ENCODE measurements at regions not wholly inside any gene's neighbourhood (a gene's known extent, or its start where the extent isn't known, plus 50 kb on each side); places are given as distances from the start of the nearest gene placed in this dataset.
"Not testable (repeated sequence)": the region's sequence is repeated elsewhere in the genome, so short reads cannot be mapped to it uniquely, and the experiment has no call there.

DNA sequence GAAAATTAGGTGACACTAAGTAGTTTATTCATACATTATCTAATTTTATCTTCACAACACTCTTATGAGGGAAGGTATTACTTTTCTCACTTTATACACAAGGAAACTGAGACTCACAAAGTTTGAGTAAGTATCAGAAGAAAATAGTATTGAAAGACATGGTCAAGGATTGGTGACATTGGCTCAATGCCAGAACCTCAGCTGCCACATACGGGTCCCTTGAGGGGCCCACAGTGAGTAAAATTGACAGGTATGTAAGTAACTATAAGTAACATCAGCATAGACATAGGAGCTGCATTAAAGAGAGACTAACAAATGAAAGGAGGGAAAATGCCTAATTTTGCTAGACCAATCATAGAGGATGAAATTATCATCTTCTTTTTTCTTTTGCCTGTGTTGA is 134.1 kb downstream of the COX18 start:
- no peak for DNase-seq

DNA sequence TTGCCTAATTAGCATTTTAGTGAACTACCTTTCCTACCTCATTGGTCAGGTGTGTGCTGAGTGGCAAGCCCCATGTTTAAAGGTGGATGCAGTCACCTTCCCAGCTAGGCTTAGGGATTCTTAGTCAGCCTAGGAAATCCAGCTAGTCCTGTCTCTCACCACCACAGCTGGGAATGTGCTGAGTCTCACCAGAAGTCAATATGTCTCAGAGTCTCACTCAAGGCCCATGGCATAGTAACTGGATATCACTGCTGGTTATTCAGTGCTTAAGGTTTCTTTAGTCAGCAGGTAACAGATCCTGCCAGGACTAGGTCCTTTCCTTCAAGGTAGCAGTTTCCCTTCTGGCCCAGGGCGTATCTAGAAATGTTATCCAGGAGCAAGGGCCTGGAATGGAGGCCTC is 136.5 kb downstream of the COX18 start:
- DNase-seq, result no peak

DNA sequence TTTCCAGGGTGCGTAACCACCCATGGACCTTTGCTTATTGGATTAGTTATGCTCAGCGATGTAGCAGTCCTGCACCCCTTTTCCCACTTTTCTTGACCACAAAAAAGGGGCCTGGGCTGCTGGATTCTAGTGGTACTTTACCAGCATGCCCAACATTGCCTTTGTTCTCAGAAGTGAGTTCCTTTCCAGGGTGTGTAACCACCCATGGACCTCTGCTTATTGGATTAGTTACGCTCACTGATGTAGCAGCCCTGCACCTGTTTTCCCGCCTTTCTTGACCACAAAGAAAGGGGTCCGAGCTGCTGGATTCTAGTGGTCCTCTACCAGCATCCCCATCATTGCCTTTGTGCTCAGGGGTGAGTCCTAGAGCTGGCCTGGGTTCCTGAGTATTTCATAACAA is 138.2 kb downstream of the COX18 start:
- no peak for DNase-seq

DNA sequence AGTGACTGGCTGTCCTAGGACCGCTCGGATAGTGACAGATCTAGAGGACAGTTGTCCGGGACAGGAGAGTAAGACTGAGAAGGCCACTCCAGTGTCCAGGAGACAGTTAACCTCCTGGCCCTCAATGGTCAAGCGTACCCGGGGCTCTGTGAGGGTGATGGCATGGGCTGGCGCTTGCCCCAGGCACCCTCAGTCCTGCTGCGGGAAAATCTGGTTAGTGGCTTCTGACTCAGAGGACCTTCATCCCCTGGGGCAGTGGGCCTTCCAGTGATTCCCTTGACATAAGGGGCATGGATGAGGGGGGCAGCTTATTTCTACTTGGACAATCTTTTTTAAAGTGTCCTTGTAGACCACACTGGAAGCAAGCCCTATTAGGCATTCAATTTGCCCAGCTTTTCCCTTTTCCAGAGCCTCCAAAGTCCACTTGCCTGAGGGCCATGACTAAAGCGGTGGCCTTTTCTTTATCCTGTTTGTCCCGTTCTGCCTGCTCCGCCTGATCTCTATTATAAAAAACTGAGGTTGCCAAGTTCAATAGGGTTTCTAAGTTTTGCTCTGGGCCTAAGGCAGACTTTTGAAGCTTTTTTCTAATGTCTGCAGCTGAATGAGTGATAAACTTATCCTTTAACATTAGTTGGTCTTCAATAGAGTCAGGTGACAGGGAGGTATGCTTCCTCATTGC is 139.8 kb downstream of the COX18 start:
- not testable (repeated sequence) for DNase-seq

DNA sequence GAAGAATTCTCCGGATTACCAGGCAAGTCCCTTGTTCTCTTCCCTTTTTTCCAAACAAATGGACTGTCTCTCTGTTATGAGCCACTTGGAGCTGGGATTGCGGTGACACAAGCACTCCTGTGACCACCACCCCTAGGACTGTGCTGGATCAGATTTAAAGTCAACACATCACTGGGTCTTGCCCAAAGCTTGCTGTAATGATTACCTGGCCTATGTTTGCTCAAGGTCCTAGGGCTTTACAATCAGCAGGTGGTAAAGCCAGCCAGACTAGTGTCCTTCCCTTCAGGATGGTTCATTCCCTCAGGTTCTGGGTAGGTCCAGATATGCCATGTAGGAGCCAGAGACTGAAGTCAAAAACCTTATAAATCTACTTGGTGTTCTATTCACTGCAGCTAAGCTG is 144.7 kb downstream of the COX18 start:
- DNase-seq, result no peak

DNA sequence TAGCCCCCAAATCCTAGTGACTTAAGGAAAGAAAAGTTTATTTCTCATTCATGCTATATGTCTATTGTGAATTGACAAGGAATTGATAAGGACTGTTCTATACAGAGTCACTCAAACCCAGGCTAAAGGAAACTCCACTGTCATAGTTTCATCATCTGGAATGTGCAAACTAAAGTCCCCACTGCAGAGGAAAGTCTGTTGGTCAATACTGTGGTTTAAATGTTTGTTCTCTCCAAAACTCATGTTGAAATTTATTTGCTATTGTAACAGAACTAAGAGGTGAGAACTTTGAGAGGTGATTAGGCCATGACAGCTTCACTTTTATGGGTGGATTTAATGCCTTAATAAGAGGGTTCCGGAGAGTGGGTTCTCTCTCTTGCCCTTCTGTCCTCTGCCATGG is 149.6 kb downstream of the COX18 start:
- DNase-seq, result no peak

DNA sequence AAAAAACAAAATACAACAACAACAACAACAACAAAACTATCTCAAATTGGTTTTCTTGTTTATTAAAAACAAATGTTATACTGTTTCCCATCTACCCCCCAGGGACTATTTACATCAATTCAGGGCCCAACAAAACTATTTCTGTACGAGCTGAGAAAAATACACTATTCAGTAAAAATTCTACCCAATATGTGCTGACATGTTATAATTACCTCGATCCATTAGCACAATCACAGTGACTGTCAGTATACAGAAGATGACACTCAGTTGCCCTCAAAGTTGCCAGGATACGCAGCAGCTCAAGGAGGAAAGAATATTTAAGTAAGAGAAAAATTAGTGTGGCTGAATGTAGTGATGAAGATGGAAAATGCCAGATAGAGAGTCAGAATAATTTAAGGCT is 150.1 kb downstream of the COX18 start:
- DNase-seq, result no peak

DNA sequence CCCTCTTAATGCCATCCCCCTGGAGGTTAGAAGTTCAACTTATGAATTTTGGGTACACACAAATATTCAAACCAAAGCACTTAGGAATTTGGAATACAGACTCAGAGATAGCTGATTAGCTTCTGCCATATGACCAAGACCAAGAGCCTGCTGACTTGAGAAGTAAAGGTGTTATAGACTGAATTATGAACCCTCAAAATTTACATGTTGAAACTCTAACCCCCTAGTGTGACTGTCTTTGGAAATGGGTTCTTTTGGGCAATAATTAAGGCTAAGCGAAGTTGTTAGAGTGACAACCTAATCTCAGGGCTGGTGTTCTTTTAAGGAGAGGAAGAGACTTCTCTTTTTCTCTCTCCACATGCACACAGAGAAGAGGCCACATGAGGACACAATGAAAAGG is 151.2 kb downstream of the COX18 start:
- no peak for DNase-seq

DNA sequence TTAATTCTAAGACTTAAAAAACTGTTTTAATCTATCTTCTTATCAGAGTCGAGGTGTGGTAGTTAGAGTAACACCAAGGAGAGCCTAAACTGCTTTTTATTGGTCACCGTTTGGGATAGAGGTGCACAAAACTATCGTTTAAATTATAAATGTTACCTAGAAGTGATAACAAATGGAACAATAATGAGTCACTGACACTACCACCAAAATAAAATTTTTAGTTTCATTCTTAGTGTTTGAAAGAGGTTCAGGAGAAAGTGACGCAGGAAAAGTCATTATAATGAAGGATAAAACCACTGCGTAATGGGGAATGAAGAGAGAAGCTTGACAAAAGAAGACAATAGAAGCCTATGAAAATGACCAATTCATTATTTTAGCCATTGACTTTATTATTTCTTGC is 158.2 kb downstream of the COX18 start:
- no peak for DNase-seq

DNA sequence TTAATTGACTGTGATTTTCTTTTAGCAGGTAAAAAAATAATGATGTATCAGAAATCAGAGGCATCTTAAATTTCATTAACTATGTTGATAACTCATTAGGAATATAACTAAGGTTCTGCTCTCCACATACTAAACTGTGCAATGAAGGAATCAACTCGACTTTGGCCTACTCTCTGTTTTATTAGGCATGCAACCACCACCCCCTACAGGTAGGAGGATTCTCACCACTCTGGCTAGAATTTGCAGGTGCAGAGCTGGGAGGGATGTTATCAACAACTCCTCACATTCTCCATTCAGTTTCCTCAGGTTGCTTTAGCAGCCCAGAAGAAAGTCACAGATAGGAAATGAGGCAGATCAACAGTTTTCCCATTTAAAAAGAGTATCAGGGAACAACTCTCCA is 160.1 kb downstream of the COX18 start:
- no peak for DNase-seq

DNA sequence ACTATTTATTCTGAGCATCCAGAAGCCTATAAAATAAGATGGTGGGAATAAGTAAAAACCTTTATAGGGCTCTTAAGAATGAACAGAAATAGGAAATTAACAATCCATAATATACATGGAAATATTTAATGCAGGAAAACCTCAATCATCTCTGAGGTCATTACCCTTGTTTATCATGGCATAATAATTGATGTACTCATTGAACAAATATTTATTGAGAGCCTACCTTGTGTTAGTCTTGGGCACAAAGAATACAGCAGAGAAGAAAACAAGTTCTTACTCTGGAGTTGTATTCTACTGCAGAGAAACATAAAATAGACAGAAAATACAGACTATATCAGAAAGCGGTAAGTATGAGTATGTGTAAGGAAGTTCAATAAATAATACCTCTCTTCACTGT is 167.2 kb downstream of the COX18 start:
- DNase-seq, result no peak

DNA sequence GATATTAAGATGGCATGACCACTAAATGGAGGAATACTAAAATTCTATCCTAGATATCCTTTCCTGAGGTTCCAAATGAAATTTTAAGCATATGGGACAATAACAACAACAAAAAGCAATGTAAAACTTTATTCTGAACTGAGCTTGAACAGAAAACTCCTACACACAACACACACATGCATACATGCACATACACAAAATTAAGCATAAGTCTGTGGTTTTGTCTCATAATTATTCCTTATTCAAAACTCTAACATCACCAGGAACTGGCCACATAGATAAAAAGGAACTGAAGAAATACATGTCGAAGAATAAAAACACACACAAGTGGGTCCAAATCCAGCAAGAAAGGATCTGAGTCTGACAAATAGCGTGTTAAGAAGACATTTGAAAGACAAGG is 168.0 kb downstream of the COX18 start:
- no peak for DNase-seq

DNA sequence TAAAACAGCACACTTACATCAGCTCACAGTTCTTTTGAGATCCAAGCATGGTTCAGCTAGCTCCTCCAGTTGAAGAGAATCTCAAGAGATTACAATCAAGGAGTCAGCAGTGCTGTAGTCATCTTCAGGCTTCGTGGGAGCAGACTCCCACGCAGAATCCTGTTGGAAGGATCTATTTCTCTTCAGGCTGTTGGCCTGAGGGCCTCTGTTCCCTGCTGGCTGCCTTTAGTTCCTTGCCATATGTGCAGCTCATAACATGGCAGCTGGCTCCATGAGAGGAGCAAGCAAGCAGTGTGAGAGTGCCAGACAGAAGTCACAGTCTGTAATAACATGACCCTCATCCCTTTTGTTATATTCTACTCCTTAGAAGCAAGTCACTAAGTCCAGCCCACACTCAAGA is 168.6 kb downstream of the COX18 start:
- no peak for DNase-seq

DNA sequence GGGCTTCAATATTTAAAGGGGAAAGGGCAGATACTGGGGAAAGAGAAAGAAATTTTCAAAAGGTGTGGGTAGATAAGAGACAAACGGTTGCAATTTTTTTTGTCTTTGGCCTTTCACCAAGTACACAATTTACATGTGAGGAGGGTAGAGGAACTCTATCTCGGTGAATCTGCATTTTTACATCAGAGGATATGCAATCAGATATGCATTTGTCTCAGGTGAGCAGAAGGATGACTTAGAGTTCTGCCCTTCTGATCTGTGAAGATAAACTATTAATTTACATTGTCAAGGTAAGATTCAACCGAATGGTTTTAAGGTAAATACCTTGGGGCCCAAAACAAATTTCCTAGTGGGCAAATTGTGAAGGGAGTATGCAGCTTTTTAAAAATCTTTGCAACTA is 169.9 kb downstream of the COX18 start:
- DNase-seq, result no peak

DNA sequence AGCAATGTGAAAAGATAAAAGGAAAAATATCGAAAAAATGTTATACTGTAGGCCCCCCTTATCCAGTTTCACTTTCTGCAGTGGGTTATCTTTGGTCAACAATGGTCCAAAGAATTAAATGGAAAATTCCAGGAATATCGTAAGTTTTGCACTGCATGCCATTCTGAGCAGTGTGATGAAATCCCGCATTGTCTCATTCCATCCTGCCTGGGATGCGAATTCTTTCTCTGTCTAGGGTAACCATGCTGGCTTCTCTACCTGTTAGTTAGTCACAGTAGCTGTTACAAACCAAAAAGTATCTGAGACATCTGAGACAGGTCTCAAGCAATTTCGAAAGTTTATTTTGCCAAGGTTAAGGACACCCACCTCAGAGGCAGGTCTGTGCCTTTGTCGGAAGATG is 170.3 kb downstream of the COX18 start:
- DNase-seq, result no peak

DNA sequence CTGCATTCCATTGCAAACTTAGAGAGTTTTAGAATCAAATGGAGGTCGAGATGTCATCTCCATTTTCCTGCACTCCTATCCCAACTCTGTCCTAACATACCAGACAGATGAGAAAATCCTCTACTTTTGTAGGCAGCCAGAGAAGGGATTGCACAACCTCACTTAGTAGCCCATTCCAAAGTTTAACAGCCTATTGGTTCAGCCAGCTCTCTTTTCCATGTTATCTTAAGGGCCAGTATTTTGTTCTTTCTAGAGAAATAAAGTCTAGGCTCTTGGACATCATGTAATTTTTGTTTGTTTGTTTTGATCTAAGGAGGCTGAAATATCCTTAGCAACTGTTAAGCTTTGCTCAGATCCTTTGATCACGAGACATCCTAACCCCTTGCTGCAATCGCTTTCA is 173.0 kb downstream of the COX18 start:
- no peak for DNase-seq

DNA sequence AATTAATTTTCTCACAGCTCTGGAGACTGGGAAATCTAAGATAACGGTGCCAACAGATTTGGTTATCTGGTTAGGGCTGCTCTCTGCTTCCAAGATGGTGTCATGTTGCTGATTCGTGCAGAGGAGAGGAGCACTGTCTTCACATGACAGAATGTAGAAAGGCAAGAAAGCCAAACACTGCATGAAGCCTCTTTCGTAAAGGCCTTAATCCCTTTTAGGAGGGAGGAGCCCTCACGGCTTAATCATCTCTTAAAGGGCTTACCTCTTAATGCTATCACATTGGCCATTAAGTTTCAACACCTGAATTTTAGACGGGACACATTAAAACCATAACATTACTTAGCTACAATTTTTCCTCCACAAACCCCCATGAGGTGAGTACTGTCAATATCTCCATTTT is 174.1 kb downstream of the COX18 start:
- DNase-seq, result no peak

DNA sequence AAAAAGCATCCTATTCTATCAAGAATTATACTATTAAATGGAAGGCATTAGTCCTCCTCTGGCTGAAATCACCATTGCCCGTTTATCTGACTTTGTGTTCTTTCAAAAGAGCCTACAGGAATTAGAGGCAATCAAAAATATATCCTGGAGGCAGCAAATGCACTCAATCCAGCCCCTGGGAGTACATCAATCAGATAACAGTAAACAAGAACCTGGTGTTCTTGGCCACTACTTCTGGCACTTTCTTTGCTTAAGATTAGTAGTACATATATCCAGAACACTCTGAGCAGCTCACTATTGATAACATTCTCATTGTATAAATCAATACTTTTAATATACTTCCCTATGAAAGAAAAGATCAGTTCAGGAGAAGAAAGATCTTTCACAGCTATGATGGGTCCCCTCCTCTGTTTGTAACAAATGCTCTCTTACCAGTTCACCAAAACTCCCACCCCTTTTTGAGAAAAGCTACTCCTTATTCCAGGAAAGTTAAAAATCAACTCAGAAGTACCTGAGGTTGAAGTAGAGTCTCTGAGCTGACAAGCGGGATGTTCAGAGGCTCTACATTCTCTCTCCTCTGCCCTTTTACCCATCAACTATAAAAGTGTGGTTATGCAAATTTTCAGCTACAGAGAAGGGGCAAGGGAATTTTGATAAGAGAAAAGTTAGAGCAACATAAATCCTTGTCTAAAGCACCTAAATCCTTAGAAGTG is 176.0 kb downstream of the COX18 start:
- DNase-seq, result no peak

DNA sequence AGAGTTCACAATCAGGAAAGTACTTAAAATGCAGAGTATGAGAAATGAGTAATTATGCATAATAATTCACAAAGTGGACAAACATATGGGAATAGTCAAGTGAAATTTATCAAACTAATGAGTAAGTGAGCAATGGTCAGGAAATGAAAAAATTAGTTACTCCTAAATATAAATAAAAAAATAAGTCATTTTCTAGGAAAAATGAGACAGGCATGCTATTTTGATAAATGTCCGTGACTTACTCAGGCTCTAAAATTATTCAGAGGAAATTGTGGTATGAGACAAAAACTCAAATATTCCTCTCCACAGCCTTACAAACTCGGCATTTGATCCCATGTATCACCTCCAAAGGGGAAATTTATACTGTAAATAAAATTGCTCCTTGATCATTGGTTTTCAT is 181.2 kb downstream of the COX18 start:
- no peak for DNase-seq

DNA sequence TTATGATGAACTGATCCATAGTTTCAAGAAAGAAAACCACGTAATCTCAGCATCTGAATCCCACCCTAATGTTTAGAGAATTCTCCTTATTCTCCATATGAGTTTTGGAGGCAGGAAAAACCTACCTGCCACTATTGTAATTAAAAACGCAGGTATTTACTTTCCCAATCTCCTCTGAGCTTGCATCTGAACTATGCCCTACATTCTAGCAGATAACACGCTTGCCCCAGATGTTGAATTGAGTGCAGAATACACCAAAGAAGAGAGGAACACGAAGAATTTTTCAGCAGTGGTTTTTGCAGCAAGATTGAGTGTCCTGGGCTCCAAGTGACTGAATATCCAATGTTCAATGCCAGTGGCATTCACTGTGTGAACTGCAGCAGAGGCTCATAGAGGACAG is 182.4 kb downstream of the COX18 start:
- no peak for DNase-seq

DNA sequence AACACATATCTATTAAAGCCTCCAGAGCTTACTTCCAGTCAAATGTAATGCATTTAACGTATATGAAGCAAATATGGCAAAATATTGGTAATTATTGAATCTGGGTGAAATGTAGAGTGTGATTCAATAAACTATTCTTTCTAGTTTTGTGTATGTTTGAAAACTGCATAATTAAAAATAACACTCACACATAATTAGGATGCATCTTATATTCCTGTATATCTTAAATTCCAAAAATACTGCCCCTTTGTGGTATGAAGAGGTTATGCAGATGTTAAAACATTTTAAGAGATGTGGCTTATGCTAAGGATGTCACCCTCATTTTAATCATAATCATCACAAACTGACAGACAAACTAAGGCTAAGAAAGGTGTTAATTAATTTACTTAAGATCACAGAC is 182.9 kb downstream of the COX18 start:
- DNase-seq, result no peak

DNA sequence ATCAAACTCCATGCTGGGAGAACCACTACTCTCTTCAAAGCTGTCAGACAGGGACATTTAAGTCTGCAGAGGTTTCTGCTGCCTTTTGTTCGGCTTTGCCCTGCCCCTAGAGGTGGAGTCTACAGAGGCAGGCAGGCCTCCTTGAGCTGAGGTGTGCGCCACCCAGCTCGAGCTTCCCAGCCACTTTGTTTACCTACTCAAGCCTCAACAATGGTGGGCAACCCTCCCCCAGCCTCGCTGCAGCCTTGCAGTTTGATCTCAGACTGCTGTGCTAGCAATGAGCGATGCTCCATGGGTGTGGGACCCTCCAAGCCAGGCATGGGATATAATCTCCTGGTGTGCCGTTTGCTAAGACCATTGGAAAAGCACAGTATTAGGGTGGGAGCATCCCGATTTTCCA is 185.3 kb downstream of the COX18 start:
- not testable (repeated sequence) for DNase-seq

DNA sequence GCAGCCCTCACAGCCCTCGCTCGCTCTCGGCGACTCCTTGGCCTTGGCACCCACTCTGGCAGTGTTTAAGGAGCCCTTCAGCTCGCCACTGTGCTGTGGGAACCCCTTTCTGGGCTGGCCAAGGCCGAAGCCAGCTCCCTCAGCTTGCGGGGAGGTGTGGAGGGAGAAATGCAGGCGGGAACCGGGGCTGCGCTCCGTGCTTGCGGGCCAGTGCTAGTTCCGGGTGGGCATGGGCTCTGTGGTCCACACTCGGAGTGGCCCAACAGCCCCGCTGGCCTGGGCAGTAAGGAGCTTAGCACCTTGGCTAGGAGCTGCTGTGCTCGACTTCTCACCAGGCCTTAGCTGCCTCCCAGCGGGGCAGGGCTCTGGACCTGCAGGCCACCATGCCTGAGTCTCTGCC is 192.6 kb downstream of the COX18 start:
- DNase-seq, result no peak

DNA sequence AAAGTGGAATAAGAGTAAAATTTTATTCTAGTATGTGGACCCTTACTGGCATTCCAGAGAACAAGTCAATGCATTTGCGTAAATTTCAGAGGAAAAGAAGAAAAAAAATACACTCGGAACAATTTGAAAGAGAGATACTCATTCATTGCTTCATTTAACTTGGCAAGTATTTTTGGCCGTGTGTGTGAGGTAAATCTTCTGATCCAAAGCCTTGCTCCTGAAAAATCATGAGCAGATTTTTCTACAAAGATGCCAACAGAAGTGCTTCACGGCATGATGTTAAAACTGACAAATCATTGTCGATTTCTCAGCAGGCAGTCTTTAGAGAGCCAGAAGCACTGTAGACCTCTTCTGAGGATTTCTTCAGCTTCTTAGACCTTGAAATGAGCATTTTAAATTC is 194.0 kb downstream of the COX18 start:
- DNase-seq, result no peak

DNA sequence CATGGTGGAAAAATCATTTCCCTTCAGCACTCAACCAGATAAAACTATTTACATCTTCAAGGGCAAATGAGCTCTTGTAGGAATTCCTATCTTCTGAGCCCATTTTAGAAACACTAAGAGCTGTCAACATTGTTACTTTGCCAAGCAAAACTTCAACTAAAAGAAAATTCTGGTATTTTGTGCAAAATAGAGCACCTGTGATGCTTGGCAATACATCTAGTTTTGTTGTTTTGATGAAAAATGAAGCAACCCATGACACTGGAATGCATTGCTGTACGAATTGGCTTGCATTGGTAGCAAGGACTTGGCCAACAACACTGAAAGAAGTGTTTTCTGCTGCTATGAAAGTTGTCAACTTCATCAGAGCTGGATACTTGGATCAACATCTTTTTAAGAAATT is 194.4 kb downstream of the COX18 start:
- no peak for DNase-seq

Data from stimulated activated CD8-positive, alpha-beta memory T cell treated with anti-CD3 and anti-CD28 coated beads, Interleukin-4, amount 100 ng/mL, for 48 hours (primary cell).